Liver (tissue), 8 donors: ENCODE measurements at regions not wholly inside any gene's neighbourhood (a gene's known extent, or its start where the extent isn't known, plus 50 kb on each side); places are given as distances from the start of the nearest gene placed in this dataset.

Experiments
- DNase-seq: peaks from one replicate; pipeline ENCODE4 v3.0.0-alpha.2; 2017; ENCODE audit warnings: low spot score
- H3K27ac ChIP-seq, 2 donors: one replicate each; pipeline ENCODE4 v1.7.0; 2013; ENCODE audit warnings: inconsistent platforms in 2 of 2, low read length in 2 of 2, control low read depth in 1 of 2, low read depth in 1 of 2, mild to moderate bottlenecking in 1 of 2
- H3K27me3 ChIP-seq, 4 donors: one replicate each; pipeline versions ENCODE4 v1.6.1 to v1.7.0; 2013; ENCODE audit warnings: low read length in 3 of 4, inconsistent platforms in 1 of 4, mild to moderate bottlenecking in 1 of 4, moderate library complexity in 1 of 4; ENCODE audit not compliant: control insufficient read depth in 4 of 4, insufficient read depth in 4 of 4
- H3K36me3 ChIP-seq, 4 donors: one replicate each; pipeline versions ENCODE4 v1.6.1 to v1.7.0; 2013; ENCODE audit warnings: low read length in 3 of 4, mild to moderate bottlenecking in 3 of 4, low read depth in 1 of 4, moderate library complexity in 1 of 4; ENCODE audit not compliant: control insufficient read depth in 4 of 4, insufficient read depth in 3 of 4
- H3K4me1 ChIP-seq, 4 donors: one replicate each; pipeline versions ENCODE4 v1.6.1 to v1.7.0; 2013; ENCODE audit warnings: low read length in 3 of 4, mild to moderate bottlenecking in 3 of 4, moderate library complexity in 1 of 4; ENCODE audit not compliant: control insufficient read depth in 4 of 4, insufficient read depth in 4 of 4
- H3K4me3 ChIP-seq, 3 donors: one replicate each; pipeline versions ENCODE4 v1.6.1 to v1.7.0; 2013; ENCODE audit warnings: low read length in 3 of 3, control low read depth in 1 of 3, low read depth in 1 of 3, mild to moderate bottlenecking in 1 of 3
- H3K9ac ChIP-seq, 2 donors: one replicate each; pipeline ENCODE4 v1.7.0; 2013; ENCODE audit warnings: low read length in 2 of 2, mild to moderate bottlenecking in 2 of 2, moderate library complexity in 2 of 2, control low read depth in 1 of 2, low read depth in 1 of 2
- H3K9me3 ChIP-seq, 4 donors: one replicate each; pipeline versions ENCODE4 v1.6.1 to v1.7.0; 2013; ENCODE audit warnings: low read length in 3 of 4; ENCODE audit not compliant: control insufficient read depth in 4 of 4
- ATF3 ChIP-seq: IDR thresholded peaks from 2 replicates; pipeline ENCODE4 v1.6.1; 2016; ENCODE audit warnings: antibody characterized with exemption
- CTCF ChIP-seq: fragments of 150-350 bp; IDR thresholded peaks from 2 replicates; pipeline ENCODE4 v1.5.1; 2017; ENCODE audit warnings: improper control_type of control experiment, low read depth, low read length; ENCODE audit not compliant: missing input control
- EGR1 ChIP-seq, 2 donors: IDR thresholded peaks; 2 replicates each; pipeline ENCODE4 v1.6.1; 2016 to 2018; ENCODE audit warnings: antibody characterized with exemption in 2 of 2, low read depth in 2 of 2
- FOXA1 ChIP-seq: IDR thresholded peaks from 2 replicates; pipeline ENCODE4 v1.6.1; 2016; ENCODE audit warnings: antibody characterized with exemption
- FOXA2 ChIP-seq: IDR thresholded peaks from 2 replicates; pipeline ENCODE4 v1.6.1; 2016; ENCODE audit warnings: antibody characterized with exemption
- GABPA ChIP-seq, 2 donors: IDR thresholded peaks in 1 of 2; conservative IDR thresholded peaks in 1 of 2; 2 replicates each; pipeline ENCODE4 v1.6.1; 2016; ENCODE audit warnings: antibody characterized with exemption in 2 of 2, mild to moderate bottlenecking in 1 of 2, moderate library complexity in 1 of 2
- HNF4A ChIP-seq, 2 donors: conservative IDR thresholded peaks; 2 replicates each; pipeline ENCODE4 v1.6.1; 2016; ENCODE audit warnings: antibody characterized with exemption in 2 of 2, mild to moderate bottlenecking in 2 of 2
- HNF4G ChIP-seq: IDR thresholded peaks from 2 replicates; pipeline ENCODE4 v1.6.1; 2016; ENCODE audit warnings: antibody characterized with exemption
- JUND ChIP-seq, 2 donors: IDR thresholded peaks; 2 replicates each; pipeline ENCODE4 v1.6.1; 2016; ENCODE audit warnings: antibody characterized with exemption in 2 of 2
- MAX ChIP-seq: IDR thresholded peaks from 2 replicates; pipeline ENCODE4 v1.6.1; 2016; ENCODE audit warnings: antibody characterized with exemption
- NR2F2 ChIP-seq: IDR thresholded peaks from 2 replicates; pipeline ENCODE4 v1.6.1; 2016; ENCODE audit warnings: antibody characterized with exemption
- REST ChIP-seq: IDR thresholded peaks from 2 replicates; pipeline ENCODE4 v1.6.1; 2016; ENCODE audit warnings: antibody characterized with exemption, mild to moderate bottlenecking
- RXRA ChIP-seq, 2 donors: IDR thresholded peaks; 2 replicates each; pipeline ENCODE4 v1.6.1; 2017 to 2018; ENCODE audit warnings: antibody characterized with exemption in 2 of 2, mild to moderate bottlenecking in 1 of 2
- SP1 ChIP-seq: IDR thresholded peaks from 2 replicates; pipeline ENCODE4 v1.6.1; 2018; ENCODE audit warnings: antibody characterized with exemption, mild to moderate bottlenecking
- TAF1 ChIP-seq: conservative IDR thresholded peaks from 2 replicates; pipeline ENCODE4 v1.6.1; 2016; ENCODE audit warnings: antibody characterized with exemption, mild to moderate bottlenecking
- YY1 ChIP-seq: IDR thresholded peaks from 2 replicates; pipeline ENCODE4 v1.6.1; 2016; ENCODE audit warnings: antibody characterized with exemption, mild to moderate bottlenecking
- ZBTB33 ChIP-seq: IDR thresholded peaks from 2 replicates; pipeline ENCODE4 v1.6.1; 2016; ENCODE audit warnings: antibody characterized with exemption
- WGBS: extraction: QIAGEN DNeasy Blood & Tissue Kit; methylation state at CpG from one replicate; pipeline ENCODE4 v1.1.7; 2013; 5-methylcytosine and 5-hydroxymethylcytosine counted together
- donor health status: healthy.
- donor health status: healthy.
- donor health status: healthy.
- donor health status: healthy.
- donor health status: healthy.

- Histone ChIP-seq H3K27me3 (no peaks in the 10 kb centered on the region), H3K4me3 (no peak overlapping the region), H3K9ac (peak overlapping the region in 1 of 2 donors; percentile 17), H3K9me3 (no peaks in the 10 kb centered on the region), H3K36me3 (no peaks in the 10 kb centered on the region), H3K27ac (peak overlapping the region; percentile 95 to 99), H3K4me1 (peaks cover 26 to 62% (median 37%) of the 10 kb centered on the region in 4 donors)
- WGBS: 75% methylated on average over 8 of the region's 8 CpGs
- TF ChIP-seq HNF4G (no peak), SP1 (no peak), YY1 (no peak), REST (no peak), NR2F2 (no peak), MAX (no peak), JUND (IDR thresholded peaks at IDR 0.05) (no peak), RXRA (IDR thresholded peaks at IDR 0.05) (no peak), FOXA2 (no peak), FOXA1 (no peak), EGR1 (IDR thresholded peaks at IDR 0.05; ENCODE audit: low read depth in 2 of 2) (no peak), CTCF (no peak), GABPA (IDR thresholded peaks at IDR 0.05 in 1 of 2, conservative IDR thresholded peaks at IDR 0.05 in 1 of 2) (no peak), ZBTB33 (no peak)
- DNase-seq: no peak
Observed at GRCh38 chr2:120474486-120474885, 128.6 kb downstream of the INHBB start.

GRCh38 chr2:120476141-120476540 is 130.2 kb downstream of the INHBB start:
- H3K27ac ChIP-seq: no peak overlapping the region
- DNase-seq: no peak
- WGBS: 94% methylated on average over 7 of the region's 7 CpGs

More at GRCh38 chr2:120476141-120476540, 130.2 kb downstream of the INHBB start:
- Histone ChIP-seq H3K9me3 (no peaks in the 10 kb centered on the region), H3K4me3 (no peak overlapping the region), H3K9ac (no peak overlapping the region), H3K27me3 (no peaks in the 10 kb centered on the region), H3K4me1 (peaks cover 15 to 55% (median 29%) of the 10 kb centered on the region in 4 donors), H3K36me3 (no peaks in the 10 kb centered on the region)
- TF ChIP-seq EGR1 (IDR thresholded peaks at IDR 0.05; ENCODE audit: low read depth in 2 of 2): no peak
- no peak for TF ChIP-seq SP1
- no peak for TF ChIP-seq ATF3
- TF ChIP-seq YY1: no peak
- TF ChIP-seq REST: no peak
- TF ChIP-seq GABPA (IDR thresholded peaks at IDR 0.05 in 1 of 2, conservative IDR thresholded peaks at IDR 0.05 in 1 of 2): no peak
- no peak for TF ChIP-seq MAX
- no peak for TF ChIP-seq HNF4G
- no peak for TF ChIP-seq JUND (IDR thresholded peaks at IDR 0.05)
- no peak for TF ChIP-seq HNF4A (conservative IDR thresholded peaks at IDR 0.05)
- TF ChIP-seq TAF1: no peak
